HG02642 (cell line): ENCODE measurements at regions not wholly inside any gene's neighbourhood (a gene's known extent, or its start where the extent isn't known, plus 50 kb on each side); places are given as distances from the start of the nearest gene placed in this dataset.

Experiments used
- ATAC-seq: cut with Tn5 transposase; IDR thresholded peaks from one replicate; pipeline ENCODE4 v1.9.1; 2021; ENCODE audit warnings: mild to moderate bottlenecking; ENCODE audit not compliant: unreplicated experiment, poor library complexity

DNA sequence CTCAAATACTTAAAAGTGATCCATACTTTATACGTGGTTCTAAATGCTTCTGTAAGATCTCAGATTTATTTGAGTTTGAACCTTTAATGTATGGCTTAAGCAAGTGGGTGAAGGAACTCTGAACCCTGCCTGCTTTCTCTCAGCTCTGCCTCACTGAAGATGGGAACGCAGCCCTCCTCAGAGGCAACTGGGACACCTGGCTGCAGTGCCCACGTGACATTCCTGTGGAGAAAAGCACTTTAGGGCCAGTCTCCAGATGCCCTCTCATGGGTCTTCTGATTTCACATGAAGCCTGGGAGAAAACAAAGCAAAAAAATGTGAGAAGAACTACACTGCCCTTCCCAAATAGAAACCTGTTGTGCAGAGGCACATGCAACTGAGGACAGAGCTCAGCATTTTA lies 242.6 kb upstream of the ANKRD30A start:
- ATAC-seq = no peak

DNA sequence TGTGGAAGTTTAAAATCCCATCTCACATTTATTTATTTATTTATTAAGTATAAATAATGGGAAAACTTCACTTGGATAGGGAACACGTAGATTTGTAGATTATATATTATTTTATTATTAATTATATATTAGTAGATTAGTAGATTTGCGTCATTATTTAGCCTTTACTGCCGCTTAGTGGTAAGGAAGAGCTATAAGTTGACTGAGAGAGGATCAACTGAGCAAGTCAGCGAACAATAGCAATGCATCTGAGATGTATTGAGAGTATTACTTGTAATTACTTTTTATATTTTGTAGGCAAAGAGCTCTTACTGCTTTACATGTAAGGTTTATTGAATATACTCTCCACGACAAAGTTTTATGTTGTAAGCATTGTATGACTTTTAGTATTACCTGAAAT lies 244.5 kb upstream of the ANKRD30A start:
- ATAC-seq = no peak

DNA sequence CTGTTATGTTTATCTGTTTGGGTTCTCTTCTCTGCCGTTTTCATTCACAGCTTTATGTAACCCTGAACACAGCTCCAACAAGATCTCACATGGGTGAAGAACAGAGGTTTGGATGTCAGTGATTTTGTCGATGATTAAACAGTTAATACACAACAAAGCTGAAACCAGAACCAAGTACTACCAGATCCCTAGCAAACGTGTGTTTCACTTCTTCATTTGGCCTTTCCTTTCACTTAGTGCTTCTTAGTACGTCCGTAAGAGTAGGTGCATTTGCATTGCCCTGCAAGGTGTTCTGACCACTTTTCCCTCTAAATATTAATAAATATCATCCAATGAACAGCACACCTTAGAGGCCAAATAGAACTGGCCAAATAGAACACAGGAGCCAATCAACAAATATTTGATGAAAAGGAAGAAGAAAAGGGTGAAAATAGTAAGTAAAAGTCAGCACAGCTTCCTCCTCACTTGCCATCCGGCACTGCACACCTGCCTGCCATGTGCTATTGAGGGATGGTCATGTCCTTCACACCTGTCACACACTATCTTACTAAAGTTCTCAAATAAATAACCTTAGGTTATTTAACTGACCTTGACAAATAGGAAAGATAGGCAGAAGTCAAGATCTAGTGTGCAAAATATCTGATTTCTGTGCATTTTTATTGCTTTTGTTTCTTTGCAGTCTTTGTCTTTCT lies 252.6 kb upstream of the ANKRD30A start:
- ATAC-seq = peak; percentile 98

DNA sequence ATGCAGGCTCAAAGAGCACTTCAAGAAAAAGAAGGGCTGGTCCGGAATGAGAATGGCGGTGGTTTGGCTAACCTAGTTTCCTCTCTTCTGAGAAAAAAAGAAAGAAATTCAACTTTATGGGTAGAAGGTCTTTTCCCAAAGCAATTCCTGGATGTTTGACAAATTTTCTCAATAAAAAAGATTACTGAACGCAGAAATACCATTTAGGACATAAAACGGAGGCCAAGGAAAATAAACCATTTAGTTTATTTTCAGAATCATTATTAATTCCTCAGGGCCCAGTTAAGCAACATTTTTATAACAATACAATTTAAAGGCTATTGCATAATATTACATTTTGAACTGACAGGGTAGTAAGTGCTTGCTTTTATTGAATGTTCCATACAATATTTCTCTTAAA lies 284.6 kb upstream of the ANKRD30A start:
- ATAC-seq = no peak

DNA sequence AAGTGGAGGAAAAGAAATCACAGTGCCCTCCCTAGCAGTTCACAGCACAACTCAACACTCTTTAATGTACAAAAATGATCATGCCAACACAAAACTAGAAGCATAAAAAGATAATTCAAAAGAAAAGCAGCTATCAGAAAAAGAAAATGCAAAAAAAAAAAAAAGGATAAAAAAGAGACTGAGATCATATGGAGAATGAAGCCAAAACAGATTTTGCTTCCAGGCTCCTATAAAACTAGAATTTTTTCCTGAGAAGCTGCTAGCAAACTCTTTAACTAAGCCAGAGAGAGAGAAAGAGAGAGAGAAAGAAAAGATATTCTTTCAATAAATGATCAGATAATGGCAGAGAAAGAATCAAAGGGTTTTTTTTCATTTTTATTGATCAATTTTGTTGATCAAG lies 288.0 kb upstream of the ANKRD30A start:
- ATAC-seq = no peak

DNA sequence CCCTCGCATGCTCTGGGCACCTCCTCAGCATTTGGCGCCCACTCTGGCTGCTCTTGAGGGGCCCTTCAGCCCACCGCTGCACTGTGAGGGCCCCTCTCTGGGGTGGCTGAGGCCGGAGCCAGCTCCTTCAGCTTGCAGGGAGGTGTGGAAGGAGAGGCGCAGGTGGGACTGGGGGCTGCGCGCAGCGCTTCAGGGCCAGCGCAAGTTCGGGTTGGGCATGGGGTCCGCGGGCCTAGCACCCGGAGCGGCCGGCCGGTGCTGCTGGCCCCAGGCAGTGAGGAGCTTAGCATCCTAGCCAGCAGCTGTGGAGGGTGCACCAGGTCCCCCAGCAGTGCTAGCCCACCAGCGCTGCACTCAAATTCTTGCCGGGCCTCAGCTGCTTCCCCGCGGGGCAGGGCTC lies 305.6 kb upstream of the ANKRD30A start:
- no peak for ATAC-seq

DNA sequence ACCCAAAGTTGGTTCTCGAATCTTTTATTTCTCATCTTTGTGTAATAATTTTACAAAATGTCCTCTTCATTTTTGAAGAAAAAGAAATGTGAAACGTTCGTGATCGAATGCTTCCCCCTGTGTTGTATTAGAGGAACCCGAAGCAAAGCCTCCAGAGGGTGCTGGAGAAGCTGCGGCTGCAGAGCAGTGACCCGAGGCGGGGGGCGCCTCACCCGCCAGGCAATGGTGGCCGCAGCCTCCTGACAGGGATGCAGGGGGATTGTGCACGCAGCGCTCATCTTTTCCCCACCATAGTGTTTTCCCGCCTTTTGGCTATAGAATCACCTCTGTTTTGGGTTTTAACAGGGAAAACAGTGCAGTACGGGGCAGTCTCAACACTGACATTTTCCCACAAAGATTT lies 307.5 kb upstream of the ANKRD30A start:
- no peak for ATAC-seq

DNA sequence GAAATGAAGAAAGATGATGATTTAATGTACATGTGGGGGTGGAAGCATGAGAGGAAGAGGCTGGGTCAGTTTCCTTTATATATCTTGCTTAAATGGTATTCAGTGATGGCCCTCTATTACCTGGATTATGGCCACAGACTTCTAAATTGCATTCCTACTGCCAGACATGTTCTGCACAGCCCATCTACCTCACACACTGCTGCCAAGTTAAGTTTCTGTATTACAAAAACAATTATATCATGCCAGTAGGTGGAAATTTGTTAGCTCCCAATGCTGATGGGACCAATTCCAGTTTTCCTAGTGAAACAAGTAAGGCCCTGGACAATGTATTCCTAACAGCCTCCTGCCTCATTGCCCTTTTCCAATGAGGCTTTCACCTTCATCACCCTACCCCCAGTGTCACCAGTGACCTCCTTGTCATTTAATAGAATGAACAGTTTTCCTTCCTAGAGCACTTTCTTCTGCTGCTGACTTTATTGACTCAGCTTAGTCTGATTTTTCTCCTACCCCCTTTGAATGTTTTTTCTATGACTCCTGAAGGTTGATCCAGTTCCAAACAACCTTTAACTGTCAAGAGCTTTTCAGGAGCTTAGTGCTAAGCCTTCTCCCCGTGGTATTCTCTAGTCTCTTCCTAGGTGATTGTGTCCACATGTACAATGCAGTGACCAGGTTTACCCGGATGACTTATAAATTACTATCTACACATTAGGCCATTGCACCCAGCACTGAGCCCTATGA lies 316.6 kb upstream of the ANKRD30A start:
- ATAC-seq = no peak

DNA sequence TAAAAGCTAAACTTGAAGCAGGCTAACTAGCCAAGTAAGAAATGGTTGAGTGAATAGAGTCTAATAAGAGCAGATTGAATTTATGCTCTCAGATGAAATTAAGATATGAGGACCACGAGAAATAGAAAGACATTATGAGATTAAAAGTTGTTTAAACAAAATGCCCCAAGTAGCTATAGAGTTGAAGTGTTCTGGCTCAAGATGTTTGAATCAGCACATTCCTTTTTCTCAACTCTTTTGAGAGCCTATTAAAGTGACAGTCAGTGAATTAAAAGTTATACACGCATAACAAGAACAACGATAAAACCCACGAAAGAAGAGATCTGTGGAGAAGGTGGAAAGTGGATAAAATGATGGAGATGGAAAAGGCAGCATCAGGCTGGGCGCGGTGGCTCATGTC lies 322.2 kb upstream of the ANKRD30A start:
- no peak for ATAC-seq

DNA sequence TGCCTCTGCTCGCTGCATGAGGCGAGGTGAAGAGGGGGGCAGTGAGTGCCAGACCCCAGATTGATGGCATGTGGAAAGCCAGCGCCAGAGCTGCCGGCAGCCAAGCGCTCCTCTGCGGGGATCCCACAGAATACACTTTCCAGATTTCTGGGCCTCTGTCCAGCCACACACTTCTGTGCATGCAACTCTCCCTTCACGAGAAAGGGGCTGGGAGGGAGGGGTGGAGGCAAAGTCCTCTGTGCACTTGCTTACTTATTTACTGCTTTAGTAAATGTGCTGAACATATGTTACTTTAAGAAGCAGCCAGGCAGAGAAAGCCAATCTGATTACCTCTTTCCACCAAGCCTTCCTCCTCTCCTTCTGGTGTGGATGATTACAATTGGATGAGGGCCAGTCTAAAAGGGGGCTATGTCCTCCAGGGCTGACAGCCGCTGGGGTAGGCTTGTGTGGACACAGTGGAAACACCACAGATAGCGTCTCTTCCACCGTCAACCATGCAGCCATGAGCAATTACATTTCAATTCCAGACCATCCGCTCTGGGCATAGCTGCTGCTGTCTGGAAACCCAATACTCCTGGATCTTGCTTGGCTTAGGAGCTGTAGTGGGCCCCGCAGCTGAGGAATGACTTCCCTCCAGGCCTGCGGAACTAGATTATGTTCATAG lies 322.8 kb upstream of the ANKRD30A start:
- ATAC-seq = no peak

DNA sequence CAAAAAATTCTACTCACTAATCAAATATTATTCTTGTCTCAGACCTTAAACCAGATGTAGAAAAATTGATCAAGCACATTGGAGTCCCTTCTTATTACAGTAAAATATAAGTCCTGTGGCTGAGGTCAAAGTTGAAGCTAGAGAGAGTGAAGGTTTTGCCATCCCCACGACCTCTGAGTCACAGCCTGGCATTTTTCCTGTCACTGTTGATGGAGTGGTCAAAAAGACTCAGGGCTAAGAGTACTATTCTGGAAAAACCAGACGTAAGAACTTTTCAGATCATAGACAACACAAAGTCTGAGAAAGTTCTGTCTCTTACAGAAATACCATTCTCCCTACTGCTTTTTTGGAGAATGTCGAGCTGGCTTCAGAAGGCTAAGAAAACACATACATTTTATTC lies 323.7 kb upstream of the ANKRD30A start:
- ATAC-seq = no peak

DNA sequence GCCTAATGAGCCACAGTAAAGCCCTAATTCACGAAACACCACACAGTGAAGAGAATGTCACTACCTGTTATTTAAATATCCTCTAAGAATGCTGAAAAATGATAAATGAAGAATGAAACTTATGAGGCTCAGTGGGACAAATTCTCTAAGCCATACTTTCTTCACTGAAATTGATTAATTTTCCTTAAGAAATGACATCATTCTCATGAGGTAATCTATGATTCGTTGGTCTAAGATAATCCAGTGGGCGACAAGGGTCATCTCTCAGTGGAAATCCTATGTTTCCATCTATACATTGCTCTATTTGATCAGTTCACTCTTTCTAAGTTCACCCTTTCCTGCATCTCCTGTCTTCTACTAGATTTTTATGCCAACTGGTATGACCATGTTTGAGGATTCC lies 330.4 kb upstream of the ANKRD30A start:
- no peak for ATAC-seq

DNA sequence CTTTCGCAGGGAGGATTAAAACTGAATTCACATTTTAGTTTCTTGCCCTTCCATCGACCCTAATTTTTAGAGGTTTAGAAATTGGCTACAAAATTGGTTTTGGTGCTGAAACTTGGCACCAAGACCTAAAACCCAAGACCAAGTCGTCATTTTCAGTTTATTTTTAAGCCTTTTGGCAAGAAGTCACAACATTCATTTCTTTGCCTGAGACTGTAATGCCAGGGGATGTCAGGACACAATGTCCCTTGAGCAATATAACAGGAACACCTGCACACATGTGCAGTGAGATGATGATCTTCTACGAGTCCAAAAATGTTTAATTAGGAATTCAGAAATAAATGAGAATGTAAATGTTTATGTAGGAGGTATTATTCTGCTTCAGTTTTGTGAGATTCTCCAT lies 335.4 kb upstream of the ANKRD30A start:
- no peak for ATAC-seq

DNA sequence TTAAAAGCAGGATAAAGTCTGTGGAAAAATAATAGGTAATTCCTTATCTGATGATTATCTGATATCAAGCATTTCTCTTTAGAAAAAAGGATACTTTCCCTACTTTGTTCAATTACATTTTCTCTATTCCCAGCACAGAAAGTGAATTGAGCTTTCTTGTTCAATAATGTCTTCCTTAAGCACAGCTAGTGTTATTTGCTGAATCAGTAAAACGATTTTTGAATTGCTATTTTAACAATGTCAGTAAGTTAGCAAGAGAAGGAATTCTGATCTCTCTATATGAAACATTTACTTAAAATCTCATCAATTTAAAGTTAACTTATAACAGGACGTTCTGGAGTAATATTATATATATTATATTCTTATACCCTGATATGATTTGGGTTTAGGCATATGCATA lies 337.2 kb upstream of the ANKRD30A start:
- no peak for ATAC-seq

DNA sequence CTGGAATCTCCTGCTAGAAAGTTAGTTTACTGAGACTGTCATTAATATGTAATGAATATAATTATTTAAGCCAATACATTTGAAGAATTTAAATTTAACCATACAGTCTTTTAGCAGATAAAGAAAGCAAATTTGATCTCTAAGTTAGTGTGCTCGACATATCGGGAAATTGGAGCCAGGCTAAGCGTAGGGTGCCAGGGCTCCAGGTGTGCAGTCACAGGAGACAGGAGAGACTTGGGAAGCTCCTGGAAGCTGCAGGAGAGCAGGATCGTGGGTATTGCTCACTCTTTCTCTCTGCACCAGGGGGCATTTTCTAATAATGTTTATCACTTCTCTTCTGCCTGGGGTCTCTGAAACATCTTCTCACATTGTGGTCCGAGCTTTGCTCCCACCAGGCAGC lies 342.0 kb upstream of the ANKRD30A start:
- ATAC-seq = no peak

DNA sequence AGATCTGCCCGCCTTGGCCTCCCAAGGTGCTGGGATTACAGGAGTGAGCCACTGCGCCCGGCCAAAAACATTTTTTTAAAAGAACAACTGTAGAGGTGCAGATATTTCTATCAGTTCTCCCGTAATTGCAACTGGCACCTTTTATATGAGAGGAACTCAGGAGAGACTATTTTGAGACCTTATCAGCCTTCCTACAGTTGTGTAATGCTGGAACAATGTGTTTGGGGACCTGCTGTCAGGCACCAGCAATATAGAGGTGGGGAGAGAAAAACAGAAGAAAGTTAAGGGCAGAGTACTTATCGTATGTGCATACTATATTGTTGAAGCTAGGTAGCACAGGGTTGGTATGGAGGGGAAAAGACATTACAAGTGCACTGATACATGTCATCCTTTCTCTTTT lies 343.8 kb upstream of the ANKRD30A start:
- no peak for ATAC-seq

DNA sequence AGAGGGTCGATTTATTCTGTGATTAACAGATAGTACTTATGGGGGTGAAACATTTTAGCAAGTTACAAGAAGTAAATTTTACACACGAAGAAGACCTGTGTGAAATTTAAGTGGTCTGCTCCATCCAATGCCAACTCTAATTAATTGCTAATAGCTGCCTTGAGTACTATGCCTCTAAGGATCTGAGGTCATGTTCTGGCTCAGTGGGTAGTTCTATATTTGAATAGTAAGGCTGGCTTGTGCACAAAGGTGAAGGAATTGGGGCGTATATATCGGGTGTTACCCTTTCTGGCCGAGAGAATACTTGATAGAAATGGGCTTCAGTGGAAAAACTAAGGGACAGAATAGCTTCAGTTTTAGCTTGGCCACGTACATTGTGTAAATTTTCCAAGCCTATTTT lies 345.2 kb upstream of the ANKRD30A start:
- ATAC-seq = no peak

DNA sequence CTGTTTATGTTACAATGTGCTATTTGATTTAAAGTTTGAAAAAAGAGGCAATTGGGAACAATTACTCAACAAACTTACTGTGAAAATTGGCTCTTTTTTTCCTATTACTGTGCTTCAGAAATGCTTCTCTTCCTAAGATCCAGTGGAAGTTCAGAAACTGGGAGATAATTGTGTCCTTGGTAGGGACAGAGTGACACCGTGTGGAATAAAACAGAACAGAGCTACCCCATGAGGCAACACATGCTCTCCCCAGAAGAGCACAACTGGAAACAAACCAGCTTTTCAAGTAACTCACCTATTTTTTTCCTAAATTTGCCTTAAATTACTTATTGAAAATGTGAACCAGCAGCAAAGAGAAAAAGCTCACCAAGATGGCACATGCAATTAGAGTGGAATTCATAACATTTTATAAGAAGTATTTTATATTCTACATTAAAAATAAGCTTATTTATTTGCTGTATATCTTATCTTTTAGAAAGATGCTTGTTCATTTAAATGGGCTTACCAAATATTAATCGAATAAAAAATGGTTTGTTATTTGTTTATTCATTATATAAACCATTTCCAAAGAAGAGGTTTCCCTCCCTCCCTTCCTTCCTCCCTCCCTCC lies 346.1 kb upstream of the ANKRD30A start:
- no peak for ATAC-seq

DNA sequence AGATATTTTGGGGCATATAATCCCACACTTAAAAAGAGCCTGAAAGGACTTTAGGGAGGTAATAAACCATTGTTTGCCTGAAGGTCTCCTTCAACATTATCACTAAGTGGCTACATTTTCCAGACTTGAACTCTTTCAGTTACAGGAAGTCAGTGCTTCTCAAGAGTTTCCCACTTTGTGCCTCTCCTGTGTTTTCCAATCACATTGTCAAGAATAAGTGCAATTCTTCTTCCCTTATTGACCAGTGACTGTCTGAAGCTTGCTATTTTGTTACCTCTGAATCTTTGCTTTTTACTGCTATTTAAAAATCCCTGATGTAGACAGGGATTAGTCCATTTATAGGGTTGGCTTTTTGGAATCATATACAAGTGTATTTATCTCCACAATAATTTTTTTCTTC lies 346.7 kb upstream of the ANKRD30A start:
- no peak for ATAC-seq

DNA sequence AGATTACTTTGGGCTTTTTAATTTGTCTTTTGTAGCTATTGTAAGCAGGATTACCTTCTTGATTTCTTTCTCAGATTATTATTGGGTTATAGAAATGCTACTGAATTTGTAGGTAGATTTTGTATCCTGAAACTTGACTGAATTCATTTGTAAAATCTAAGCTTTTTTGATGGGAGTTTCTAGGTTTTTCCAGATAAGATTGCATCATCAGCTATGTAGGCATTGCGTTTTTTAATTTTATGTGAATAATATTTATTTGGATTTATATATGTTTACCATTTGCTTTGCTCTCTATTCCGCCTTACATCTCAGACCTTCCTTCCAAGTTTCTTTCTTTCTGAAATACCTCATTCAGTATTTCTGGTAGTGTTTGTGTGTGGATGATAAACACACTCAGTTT lies 351.7 kb upstream of the ANKRD30A start:
- ATAC-seq = no peak

DNA sequence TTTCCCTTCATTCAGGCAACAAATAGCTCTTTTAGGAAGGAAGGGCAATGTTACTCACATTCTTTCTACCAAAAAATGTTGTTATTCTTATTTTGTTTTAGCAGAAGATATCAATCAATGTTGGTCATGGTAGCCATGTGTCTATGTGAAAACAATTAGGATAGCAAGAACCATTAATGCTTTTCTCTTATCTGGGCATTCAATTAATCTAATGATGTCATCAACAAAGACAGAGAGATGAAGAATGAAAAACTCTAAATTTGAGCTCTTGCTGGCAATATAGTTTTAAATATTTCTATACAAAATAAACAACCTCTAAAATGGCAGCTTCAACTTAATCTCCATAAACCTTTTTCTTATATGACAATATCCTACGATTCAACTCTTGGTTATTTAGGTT lies 353.7 kb upstream of the ANKRD30A start:
- no peak for ATAC-seq
